ENCODE measurements at regions not wholly inside any gene's neighbourhood (a gene's known extent, or its start where the extent isn't known, plus 50 kb on each side); places are given as distances from the start of the nearest gene placed in this dataset.
"Not testable (repeated sequence)": the region's sequence is repeated elsewhere in the genome, so short reads cannot be mapped to it uniquely, and the experiment has no call there.

GRCh38 chr2:109727929-109728447 is 66.1 kb upstream of the RGPD5 start:
- no peak for TF ChIP-seq CTCF (IDR thresholded peaks at IDR 0.05)
- no peak overlapping the region for H3K4me3 ChIP-seq
- peaks cover 0 to 8% (median 0%) of the 10 kb centered on the region in 7 donors for H3K27me3 ChIP-seq
- H3K9me3 ChIP-seq, result peaks cover 0 to 10% (median 0%) of the 10 kb centered on the region in 11 donors
- no peak for DNase-seq
- intact Hi-C loops (cut with DNase I), result loop anchor here in 1 of 10 donors (5.0 kb wide), 1 partner anchor 186 kb away; no protein-coding TSS in a partner anchor
- WGBS, 2 donors, result 96 to 99% methylated on average over 4 of the region's 4 CpGs
- no peaks in the 10 kb centered on the region for H3K36me3 ChIP-seq
- H3K4me1 ChIP-seq, result peaks cover 0 to 5% (median 0%) of the 10 kb centered on the region in 9 donors
- no peak overlapping the region for H3K27ac ChIP-seq
- ATAC-seq, result no peak

- not testable (repeated sequence) for H3K36me3 ChIP-seq, H3K9me3 ChIP-seq, DNase-seq, ATAC-seq, H3K4me3 ChIP-seq, H3K27me3 ChIP-seq, H3K27ac ChIP-seq, H3K4me1 ChIP-seq
- 94 to 95% methylated on average over 14 of the region's 14 CpGs for WGBS, 2 donors
- intact Hi-C loops (cut with DNase I), result loop anchor here in 1 of 10 donors (5.0 kb wide), 1 partner anchor 186 kb away; no protein-coding TSS in a partner anchor
These were observed 60.4 kb upstream of the RGPD5 start for GRCh38 chr2:109733746-109734145.

- Histone ChIP-seq H3K9me3 (peaks cover 0 to 6% (median 0%) of the 10 kb centered on the region in 11 donors), H3K4me1 (no peaks in the 10 kb centered on the region), H3K4me3 (no peak overlapping the region), H3K27me3 (no peaks in the 10 kb centered on the region), H3K36me3 (no peaks in the 10 kb centered on the region), H3K27ac (no peak overlapping the region)
- peak; percentile 57 to 83 (median 76) for TF ChIP-seq CTCF (IDR thresholded peaks at IDR 0.05)
- DNase-seq (peak in 1 of 2 donors; percentile 58), ATAC-seq (peak in 5 of 8 donors; percentile 56 to 76 (median 70))
- intact Hi-C loops (cut with DNase I), result loop anchor here in 1 of 10 donors (5.0 kb wide), 1 partner anchor 189 kb away; no protein-coding TSS in a partner anchor
- 56 to 58% methylated on average over 15 of the region's 15 CpGs for WGBS, 2 donors
These were observed 57.8 kb upstream of the RGPD5 start for GRCh38 chr2:109736177-109736827.

Data from heart right ventricle (tissue), 16 donors.